GM10248 (cell line): ENCODE measurements at regions not wholly inside any gene's neighbourhood (a gene's known extent, or its start where the extent isn't known, plus 50 kb on each side); places are given as distances from the start of the nearest gene placed in this dataset.

Experiments used
- CTCF ChIA-PET: fragments of 300-600 bp; sonication (Branson Sonifier 250); formaldehyde crosslinking; extraction: SDS; loops from one replicate; lab custom pipeline; 2021; ENCODE audit warnings: antibody characterized with exemption; lab: Yijun Ruan, JAX
- POLR2A ChIA-PET: fragments of 350-650 bp; sonication (Branson Sonifier 250); formaldehyde crosslinking; extraction: SDS; loops from one replicate; lab custom pipeline; 2020; ENCODE audit warnings: antibody characterized with exemption; lab: Yijun Ruan, JAX
- DNase-seq: peaks from one replicate; pipeline ENCODE4 v3.0.0; 2012; ENCODE audit errors: extremely low spot score
- CTCF ChIP-seq: IDR thresholded peaks from 2 replicates; pipeline ENCODE4 v1.5.1; 2012; ENCODE audit warnings: mild to moderate bottlenecking, low read depth; ENCODE audit errors: extremely low read depth, missing control alignments, control extremely low read depth

GRCh38 chr6:23027281-23027680 lies 457.9 kb downstream of the HDGFL1 start:
- DNase-seq, result no peak
- POLR2A ChIA-PET, result no interaction called here
- no peak for TF ChIP-seq CTCF
- CTCF ChIA-PET, result no interaction called here

GRCh38 chr6:23031986-23032385 lies 462.6 kb downstream of the HDGFL1 start:
- TF ChIP-seq CTCF, result no peak
- POLR2A ChIA-PET, result no interaction called here
- CTCF ChIA-PET, result no interaction called here
- DNase-seq, result no peak

GRCh38 chr6:23034926-23035325 lies 465.6 kb downstream of the HDGFL1 start:
- no peak for DNase-seq
- no peak for TF ChIP-seq CTCF
- ChIA-PET CTCF (interaction anchor here (0.8 kb wide), 1 partner anchor 9 kb away, joined by 3 read pairs; no protein-coding TSS in a partner anchor), POLR2A (no interaction called here)

GRCh38 chr6:23036406-23036983 lies 467.1 kb downstream of the HDGFL1 start:
- ChIA-PET POLR2A (no interaction called here), CTCF (interaction anchor here (1.0 kb wide), 1 partner anchor 12 kb away, joined by 3 read pairs; no protein-coding TSS in a partner anchor)
- no peak for DNase-seq
- TF ChIP-seq CTCF, result no peak

- CTCF ChIA-PET, result interaction anchor here (0.7 kb wide), 1 partner anchor 10 kb away, joined by 3 read pairs; no protein-coding TSS in a partner anchor
- TF ChIP-seq CTCF, result no peak
- DNase-seq, result no peak
- POLR2A ChIA-PET, result no interaction called here
These were observed 471.5 kb downstream of the HDGFL1 start for GRCh38 chr6:23040899-23041298.

- ChIA-PET POLR2A (no interaction called here), CTCF (no interaction called here)
- TF ChIP-seq CTCF, result no peak
- DNase-seq, result no peak
These were observed 475.9 kb downstream of the HDGFL1 start for GRCh38 chr6:23045280-23045679.
